NT2/D1 (cell line): ENCODE measurements at regions not wholly inside any gene's neighbourhood (a gene's known extent, or its start where the extent isn't known, plus 50 kb on each side); places are given as distances from the start of the nearest gene placed in this dataset.

Experiments
- SUZ12 ChIP-seq: IDR thresholded peaks from 2 replicates; pipeline ENCODE4 v1.6.1; 2011; ENCODE audit not compliant: insufficient read length, insufficient read depth; ENCODE audit errors: extremely low read depth
- ZNF274 ChIP-seq: IDR thresholded peaks from 2 replicates; pipeline ENCODE4 v1.6.1; 2011; ENCODE audit warnings: mild to moderate bottlenecking, low read depth, low read length

GRCh38 chr22:34080433-34080832, 160.2 kb upstream of the LARGE1 start:
- TF ChIP-seq ZNF274 (no peak), SUZ12 (no peak)
